OCI-LY1 (cell line): ENCODE measurements at regions not wholly inside any gene's neighbourhood (a gene's known extent, or its start where the extent isn't known, plus 50 kb on each side); places are given as distances from the start of the nearest gene placed in this dataset.

Experiments
- H2AFZ ChIP-seq: fragments of 200-600 bp; sonication (generic), shearing (Covaris generic); 2 replicates; pipeline ENCODE4 v1.6.0; 2014; ENCODE audit warnings: antibody characterized with exemption, mild to moderate bottlenecking, low read length
- H3F3A ChIP-seq: fragments of 200-600 bp; sonication (generic), shearing (Covaris generic); 2 replicates; pipeline ENCODE4 v1.6.0; 2014; ENCODE audit warnings: mild to moderate bottlenecking, antibody characterized with exemption, low read length, moderate library complexity; ENCODE audit not compliant: insufficient read depth
- H3K27ac ChIP-seq: fragments of 200-600 bp; sonication (generic); 2 replicates; pipeline ENCODE4 v1.5.1; 2014; ENCODE audit warnings: low read length, mixed run types, mild to moderate bottlenecking, low read depth; ENCODE audit not compliant: poor library complexity, severe bottlenecking
- H3K27me3 ChIP-seq: fragments of 200-600 bp; sonication (generic); 2 replicates; pipeline ENCODE4 v1.6.0; 2014; ENCODE audit warnings: antibody characterized with exemption, mild to moderate bottlenecking, low read length, moderate library complexity; ENCODE audit not compliant: insufficient read depth
- H3K36me3 ChIP-seq: fragments of 200-600 bp; sonication (generic); 2 replicates; pipeline ENCODE4 v1.6.1; 2014; ENCODE audit warnings: mild to moderate bottlenecking, antibody characterized with exemption, low read length, moderate library complexity, mixed read lengths; ENCODE audit not compliant: insufficient read depth
- H3K4me1 ChIP-seq: fragments of 200-600 bp; sonication (generic); 2 replicates; pipeline ENCODE4 v1.5.1; 2014; ENCODE audit warnings: mild to moderate bottlenecking, low read length, moderate library complexity; ENCODE audit not compliant: insufficient read depth, severe bottlenecking
- H3K4me2 ChIP-seq: fragments of 200-600 bp; sonication (generic), shearing (Covaris generic); 2 replicates; pipeline ENCODE4 v1.6.1; 2014; ENCODE audit warnings: low read length
- H3K4me3 ChIP-seq: fragments of 200-600 bp; sonication (generic); 2 replicates; pipeline ENCODE4 v1.5.1; 2014; ENCODE audit warnings: low read length, low read depth, mild to moderate bottlenecking, mixed read lengths; ENCODE audit not compliant: poor library complexity, severe bottlenecking
- H3K79me2 ChIP-seq: fragments of 200-600 bp; shearing (Covaris generic); 2 replicates; pipeline ENCODE4 v1.6.1; 2016; ENCODE audit warnings: mixed run types, low read length, mixed read lengths; ENCODE audit not compliant: insufficient read depth
- H3K9ac ChIP-seq: fragments of 200-600 bp; sonication (generic), shearing (Covaris generic); 2 replicates; pipeline ENCODE4 v1.6.1; 2014; ENCODE audit warnings: mild to moderate bottlenecking, low read length, mixed read lengths
- H3K9me2 ChIP-seq: fragments of 200-600 bp; sonication (generic), shearing (Covaris generic); 2 replicates; pipeline ENCODE4 v1.6.1; 2014; ENCODE audit warnings: low read depth, mild to moderate bottlenecking, low read length, mixed read lengths
- H3K9me3 ChIP-seq: fragments of 200-600 bp; shearing (Covaris generic); 2 replicates; pipeline ENCODE4 v1.6.1; 2014; ENCODE audit warnings: low read length, mixed read lengths
- H4K20me1 ChIP-seq: fragments of 200-600 bp; sonication (generic), shearing (Covaris generic); 2 replicates; pipeline ENCODE4 v1.6.0; 2016; ENCODE audit warnings: mild to moderate bottlenecking, low read length; ENCODE audit not compliant: insufficient read depth
- CTCF ChIP-seq: fragments of 200-600 bp; sonication (generic), shearing (Covaris generic); IDR thresholded peaks from 2 replicates; pipeline ENCODE4 v1.5.1; 2017; ENCODE audit warnings: mild to moderate bottlenecking, antibody characterized with exemption, low read length, moderate library complexity, mixed read lengths
- EZH2 ChIP-seq: fragments of 200-600 bp; sonication (generic), shearing (Covaris generic); IDR thresholded peaks from 2 replicates; pipeline ENCODE4 v1.8.0; 2017; ENCODE audit warnings: borderline replicate concordance, mixed run types, mild to moderate bottlenecking, antibody characterized with exemption, low read length, moderate library complexity, mixed read lengths

- H3K9me2 ChIP-seq = no peaks in the 10 kb centered on the region
- no peaks in the 10 kb centered on the region for H4K20me1 ChIP-seq
- no peaks in the 10 kb centered on the region for H3F3A ChIP-seq
- H3K36me3 ChIP-seq = no peaks in the 10 kb centered on the region
- no peak overlapping the region for H3K4me2 ChIP-seq
- H3K27me3 ChIP-seq = no peaks in the 10 kb centered on the region
- H3K4me3 ChIP-seq = no peak overlapping the region
- H3K9me3 ChIP-seq = no peaks in the 10 kb centered on the region
- no peak for TF ChIP-seq EZH2
- no peak for TF ChIP-seq CTCF
- no peaks in the 10 kb centered on the region for H3K79me2 ChIP-seq
- no peak overlapping the region for H2AFZ ChIP-seq
- no peaks in the 10 kb centered on the region for H3K4me1 ChIP-seq
- no peak overlapping the region for H3K27ac ChIP-seq
- no peak overlapping the region for H3K9ac ChIP-seq
These were observed 222.5 kb upstream of the IL12B start for GRCh38 chr5:159552751-159553150.

- H3K9me3 ChIP-seq = no peaks in the 10 kb centered on the region
- no peaks in the 10 kb centered on the region for H3F3A ChIP-seq
- no peaks in the 10 kb centered on the region for H3K27me3 ChIP-seq
- no peak overlapping the region for H3K27ac ChIP-seq
- no peak overlapping the region for H3K4me3 ChIP-seq
- no peak overlapping the region for H3K4me2 ChIP-seq
- no peaks in the 10 kb centered on the region for H3K36me3 ChIP-seq
- no peaks in the 10 kb centered on the region for H3K9me2 ChIP-seq
- H2AFZ ChIP-seq = no peak overlapping the region
- H3K4me1 ChIP-seq = no peaks in the 10 kb centered on the region
- H3K79me2 ChIP-seq = no peaks in the 10 kb centered on the region
- TF ChIP-seq EZH2 (no peak), CTCF (no peak)
- no peak overlapping the region for H3K9ac ChIP-seq
- no peaks in the 10 kb centered on the region for H4K20me1 ChIP-seq
These were observed 223.5 kb upstream of the IL12B start for GRCh38 chr5:159553792-159554191.

GRCh38 chr5:159555084-159555483, 224.8 kb upstream of the IL12B start:
- no peaks in the 10 kb centered on the region for H3F3A ChIP-seq
- no peaks in the 10 kb centered on the region for H3K9me3 ChIP-seq
- no peaks in the 10 kb centered on the region for H3K36me3 ChIP-seq
- no peak overlapping the region for H3K9ac ChIP-seq
- H3K79me2 ChIP-seq = no peaks in the 10 kb centered on the region
- no peaks in the 10 kb centered on the region for H3K4me1 ChIP-seq
- TF ChIP-seq CTCF (no peak), EZH2 (no peak)
- H3K27me3 ChIP-seq = no peaks in the 10 kb centered on the region
- H3K4me3 ChIP-seq = no peak overlapping the region
- no peak overlapping the region for H3K4me2 ChIP-seq
- H3K27ac ChIP-seq = no peak overlapping the region
- H2AFZ ChIP-seq = no peak overlapping the region
- no peaks in the 10 kb centered on the region for H4K20me1 ChIP-seq
- no peaks in the 10 kb centered on the region for H3K9me2 ChIP-seq
